ENCODE measurements at regions not wholly inside any gene's neighbourhood (a gene's known extent, or its start where the extent isn't known, plus 50 kb on each side); places are given as distances from the start of the nearest gene placed in this dataset.

DNA sequence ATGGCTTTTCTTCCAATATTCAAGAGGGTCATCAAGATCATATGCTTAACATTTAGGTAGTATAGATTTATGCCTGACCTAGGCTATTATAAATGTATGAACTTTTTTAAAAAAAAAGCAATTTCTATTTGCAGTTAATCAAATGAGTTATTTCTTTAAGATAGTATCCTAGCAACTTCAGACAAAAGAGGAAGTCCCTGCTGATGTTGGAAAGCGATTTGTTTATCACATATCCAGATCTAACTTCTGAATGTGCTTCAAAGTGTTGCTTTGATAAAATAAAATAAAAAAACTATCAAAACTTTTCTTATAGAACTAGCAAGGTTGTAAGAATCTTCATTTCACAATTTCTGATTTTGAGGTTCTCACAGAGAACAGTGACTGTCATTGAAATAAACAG is 401.9 kb upstream of the PHF14 start:
- TF ChIP-seq POLR2A (IDR thresholded peaks at IDR 0.05), result no peak
- TF ChIP-seq, protein P1, sequence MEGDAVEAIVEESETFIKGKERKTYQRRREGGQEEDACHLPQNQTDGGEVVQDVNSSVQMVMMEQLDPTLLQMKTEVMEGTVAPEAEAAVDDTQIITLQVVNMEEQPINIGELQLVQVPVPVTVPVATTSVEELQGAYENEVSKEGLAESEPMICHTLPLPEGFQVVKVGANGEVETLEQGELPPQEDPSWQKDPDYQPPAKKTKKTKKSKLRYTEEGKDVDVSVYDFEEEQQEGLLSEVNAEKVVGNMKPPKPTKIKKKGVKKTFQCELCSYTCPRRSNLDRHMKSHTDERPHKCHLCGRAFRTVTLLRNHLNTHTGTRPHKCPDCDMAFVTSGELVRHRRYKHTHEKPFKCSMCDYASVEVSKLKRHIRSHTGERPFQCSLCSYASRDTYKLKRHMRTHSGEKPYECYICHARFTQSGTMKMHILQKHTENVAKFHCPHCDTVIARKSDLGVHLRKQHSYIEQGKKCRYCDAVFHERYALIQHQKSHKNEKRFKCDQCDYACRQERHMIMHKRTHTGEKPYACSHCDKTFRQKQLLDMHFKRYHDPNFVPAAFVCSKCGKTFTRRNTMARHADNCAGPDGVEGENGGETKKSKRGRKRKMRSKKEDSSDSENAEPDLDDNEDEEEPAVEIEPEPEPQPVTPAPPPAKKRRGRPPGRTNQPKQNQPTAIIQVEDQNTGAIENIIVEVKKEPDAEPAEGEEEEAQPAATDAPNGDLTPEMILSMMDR (IDR thresholded peaks at IDR 0.05), result no peak
